DOHH2 (cell line): ENCODE measurements at regions not wholly inside any gene's neighbourhood (a gene's known extent, or its start where the extent isn't known, plus 50 kb on each side); places are given as distances from the start of the nearest gene placed in this dataset.

Experiments used
- CTCF ChIP-seq: fragments of 200-600 bp; sonication (generic); IDR thresholded peaks from one replicate; pipeline ENCODE4 v1.5.1; 2014; ENCODE audit warnings: antibody characterized with exemption, mild to moderate bottlenecking, low read depth, low read length; ENCODE audit not compliant: poor library complexity, severe bottlenecking
- EZH2phosphoT487 ChIP-seq: fragments of 200-600 bp; sonication (generic); IDR thresholded peaks from 2 replicates; pipeline ENCODE4 v1.6.1; 2017; ENCODE audit warnings: borderline replicate concordance, mild to moderate bottlenecking, antibody characterized with exemption, low read length, moderate library complexity, mixed read lengths

GRCh38 chr13:73194310-73194709 is 135.5 kb downstream of the KLF5 start:
- TF ChIP-seq CTCF (no peak), EZH2phosphoT487 (no peak)
